GM06990 (cell line): ENCODE measurements at regions not wholly inside any gene's neighbourhood (a gene's known extent, or its start where the extent isn't known, plus 50 kb on each side); places are given as distances from the start of the nearest gene placed in this dataset.

Experiments
- DNase-seq: peaks from one replicate; pipeline ENCODE4 v3.0.0-alpha.2; 2011; ENCODE audit not compliant: insufficient read length; ENCODE audit errors: extremely low read depth
- H3K27me3 ChIP-seq: replicated peaks from 2 replicates; pipeline ENCODE4 v1.6.0; 2011; ENCODE audit warnings: low read length; ENCODE audit not compliant: control insufficient read depth, insufficient read depth
- H3K36me3 ChIP-seq: 2 replicates; pipeline ENCODE4 v1.5.1; 2011; ENCODE audit warnings: low read length; ENCODE audit not compliant: control insufficient read depth, insufficient read depth
- H3K4me3 ChIP-seq: replicated peaks from 2 replicates; pipeline ENCODE4 v1.5.1; 2011; ENCODE audit warnings: low read depth, mild to moderate bottlenecking, control low read depth, low read length
- TF ChIP-seq, protein P1 (sequence below): IDR thresholded peaks from 2 replicates; pipeline ENCODE4 v1.5.1; 2011; ENCODE audit warnings: low read length, control low read depth, mild to moderate bottlenecking, inconsistent platforms; ENCODE audit not compliant: insufficient read depth, poor library complexity, severe bottlenecking

DNA sequence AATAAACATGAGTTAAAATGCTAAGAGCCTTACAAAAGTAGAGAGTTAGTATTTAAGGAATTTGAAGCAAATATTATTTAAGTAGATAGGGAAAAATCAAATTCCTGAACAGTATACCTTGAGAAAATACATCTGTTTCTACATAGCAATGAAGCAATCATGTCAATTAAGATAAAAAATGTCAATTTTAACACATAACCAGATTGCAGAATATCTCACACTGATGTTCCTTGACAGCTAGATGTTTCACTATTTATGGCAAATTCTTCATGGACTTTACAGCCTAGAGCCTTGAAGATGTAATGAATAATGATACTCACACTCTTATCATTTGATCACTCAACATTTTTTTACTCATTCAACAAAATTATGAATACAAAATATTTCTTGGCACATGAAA, 708.2 kb upstream of the PTPRD start:
- Histone ChIP-seq H3K36me3 (no peaks in the 10 kb centered on the region), H3K4me3 (no peak overlapping the region), H3K27me3 (no peaks in the 10 kb centered on the region)
- DNase-seq, result no peak
- TF ChIP-seq, protein P1, sequence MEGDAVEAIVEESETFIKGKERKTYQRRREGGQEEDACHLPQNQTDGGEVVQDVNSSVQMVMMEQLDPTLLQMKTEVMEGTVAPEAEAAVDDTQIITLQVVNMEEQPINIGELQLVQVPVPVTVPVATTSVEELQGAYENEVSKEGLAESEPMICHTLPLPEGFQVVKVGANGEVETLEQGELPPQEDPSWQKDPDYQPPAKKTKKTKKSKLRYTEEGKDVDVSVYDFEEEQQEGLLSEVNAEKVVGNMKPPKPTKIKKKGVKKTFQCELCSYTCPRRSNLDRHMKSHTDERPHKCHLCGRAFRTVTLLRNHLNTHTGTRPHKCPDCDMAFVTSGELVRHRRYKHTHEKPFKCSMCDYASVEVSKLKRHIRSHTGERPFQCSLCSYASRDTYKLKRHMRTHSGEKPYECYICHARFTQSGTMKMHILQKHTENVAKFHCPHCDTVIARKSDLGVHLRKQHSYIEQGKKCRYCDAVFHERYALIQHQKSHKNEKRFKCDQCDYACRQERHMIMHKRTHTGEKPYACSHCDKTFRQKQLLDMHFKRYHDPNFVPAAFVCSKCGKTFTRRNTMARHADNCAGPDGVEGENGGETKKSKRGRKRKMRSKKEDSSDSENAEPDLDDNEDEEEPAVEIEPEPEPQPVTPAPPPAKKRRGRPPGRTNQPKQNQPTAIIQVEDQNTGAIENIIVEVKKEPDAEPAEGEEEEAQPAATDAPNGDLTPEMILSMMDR, result no peak

DNA sequence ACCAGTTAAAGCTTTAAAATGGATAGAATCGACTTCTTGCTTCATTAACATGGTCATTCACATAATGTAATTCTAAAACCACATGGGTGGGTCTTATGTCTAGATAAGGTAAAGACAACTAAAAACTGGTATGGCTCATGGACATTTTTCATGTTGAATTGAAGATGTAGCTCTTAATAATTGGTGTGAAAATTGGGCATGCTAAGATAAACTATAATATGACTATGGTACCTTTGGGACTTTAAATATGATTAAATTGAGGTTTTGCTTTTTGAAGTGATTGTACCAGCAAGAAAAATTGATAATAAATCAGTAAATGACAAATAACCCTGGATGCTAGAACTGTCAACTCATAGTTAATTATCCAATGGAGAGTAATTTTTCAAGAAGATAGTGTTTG, 710.7 kb upstream of the PTPRD start:
- TF ChIP-seq, protein P1, result no peak
- Histone ChIP-seq H3K36me3 (no peaks in the 10 kb centered on the region), H3K4me3 (no peak overlapping the region), H3K27me3 (no peaks in the 10 kb centered on the region)
- no peak for DNase-seq

DNA sequence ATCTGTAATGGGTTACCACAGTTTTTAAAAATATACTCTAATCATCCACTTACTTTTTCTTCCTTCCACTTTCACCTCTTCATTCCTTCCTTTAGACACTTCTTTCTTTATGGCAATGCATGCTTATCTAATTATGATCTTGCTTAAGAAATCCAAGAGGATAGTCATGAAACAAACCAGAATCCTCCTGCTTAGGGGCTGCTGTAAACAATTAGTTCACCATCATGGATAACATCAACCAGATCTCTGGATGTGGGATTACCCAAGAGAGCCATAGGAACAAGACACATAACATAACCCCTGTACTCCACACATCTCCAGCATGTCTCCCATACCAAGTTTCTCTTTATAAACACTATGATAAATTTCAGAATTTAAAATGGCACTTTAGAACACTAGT, 713.4 kb upstream of the PTPRD start:
- DNase-seq, result no peak
- H3K27me3 ChIP-seq, result no peaks in the 10 kb centered on the region
- TF ChIP-seq, protein P1, result no peak
- H3K36me3 ChIP-seq, result no peaks in the 10 kb centered on the region
- no peak overlapping the region for H3K4me3 ChIP-seq

DNA sequence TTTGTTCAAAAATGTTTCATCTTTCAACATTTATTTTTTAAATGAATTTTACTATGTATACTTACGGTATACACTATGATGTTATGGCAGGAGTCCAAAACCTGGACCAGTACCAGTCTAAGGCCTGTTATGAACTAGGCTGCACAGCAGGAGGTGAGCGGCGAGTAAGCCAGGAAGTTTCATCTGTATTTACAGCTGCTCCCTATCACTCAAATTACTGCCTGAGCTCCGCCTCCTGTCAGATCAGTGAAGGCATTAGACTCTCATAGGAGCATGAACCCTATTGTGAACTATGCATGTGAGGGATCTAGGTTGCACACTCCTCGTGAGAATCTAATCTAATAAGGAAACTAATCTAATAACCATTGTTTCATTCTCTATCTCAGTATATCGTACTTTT, 715.5 kb upstream of the PTPRD start:
- Histone ChIP-seq H3K36me3 (no peaks in the 10 kb centered on the region), H3K27me3 (no peaks in the 10 kb centered on the region), H3K4me3 (no peak overlapping the region)
- TF ChIP-seq, protein P1, result no peak
- DNase-seq, result no peak

DNA sequence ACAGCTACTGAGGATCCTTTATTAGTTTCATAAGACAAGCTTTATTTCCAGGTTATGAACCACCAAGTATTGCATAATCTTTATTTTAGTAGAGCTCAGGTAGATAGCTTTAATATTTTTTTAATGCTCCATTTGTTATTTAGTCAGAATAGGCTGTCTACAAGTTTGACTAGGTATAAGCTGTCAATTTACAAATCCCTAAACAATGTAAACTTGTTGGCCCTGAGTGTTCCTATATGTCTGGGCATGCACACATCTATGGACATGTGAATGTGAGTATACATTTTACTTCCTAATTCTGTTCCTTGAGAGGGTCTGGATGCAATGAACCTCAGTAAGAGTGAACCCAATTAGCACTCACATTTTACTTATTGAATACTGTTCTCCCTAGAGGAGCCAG, 722.2 kb upstream of the PTPRD start:
- TF ChIP-seq, protein P1, result no peak
- no peaks in the 10 kb centered on the region for H3K36me3 ChIP-seq
- DNase-seq, result no peak
- H3K27me3 ChIP-seq, result no peaks in the 10 kb centered on the region
- no peak overlapping the region for H3K4me3 ChIP-seq

DNA sequence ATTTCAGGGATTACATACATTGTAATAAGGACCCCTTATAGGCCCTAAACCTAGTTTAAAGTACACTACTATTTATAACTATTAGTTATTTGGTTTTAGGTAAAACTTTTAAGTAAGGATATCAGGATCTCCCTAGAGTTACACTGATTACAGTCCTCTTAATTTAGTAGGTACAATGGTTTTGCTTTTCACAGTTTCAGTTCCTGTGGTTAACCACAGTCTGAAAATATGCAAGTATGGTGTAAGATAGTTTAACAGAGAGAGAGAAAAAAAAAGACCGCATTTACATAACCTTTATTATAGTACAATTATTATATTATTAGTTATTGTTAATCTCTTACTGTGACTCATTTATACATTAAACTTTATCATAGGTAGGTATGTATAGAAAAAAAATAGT, 725.3 kb upstream of the PTPRD start:
- no peak for DNase-seq
- Histone ChIP-seq H3K36me3 (no peaks in the 10 kb centered on the region), H3K27me3 (no peaks in the 10 kb centered on the region), H3K4me3 (no peak overlapping the region)
- TF ChIP-seq, protein P1, result no peak
